SK-N-SH treated with all-trans-retinoic acid at 6 μM for 48 hours (cell line): ENCODE measurements at regions not wholly inside any gene's neighbourhood (a gene's known extent, or its start where the extent isn't known, plus 50 kb on each side); places are given as distances from the start of the nearest gene placed in this dataset.

Source experiments
- ATAC-seq: fragments of 200-7000 bp; cut with Tn5 transposase; 3 replicates; pipeline ENCODE4 v1.9.1; 2020; ENCODE audit warnings: mild to moderate bottlenecking, moderate library complexity
- ARNTL ChIP-seq: fragments of 450-650 bp; formaldehyde crosslinking; IDR thresholded peaks from 2 replicates; pipeline ENCODE4 v1.5.0; 2020; ENCODE audit warnings: low read depth, mild to moderate bottlenecking, moderate library complexity, borderline replicate concordance
- BACH2 ChIP-seq: fragments of 250-450 bp; sonication (Bioruptor Pico); IDR thresholded peaks from 2 replicates; pipeline ENCODE4 v1.9.0; 2021; ENCODE audit warnings: mild to moderate bottlenecking, borderline replicate concordance
- CSDC2 ChIP-seq: fragments of 250-450 bp; sonication (Bioruptor Pico); IDR thresholded peaks from 2 replicates; pipeline ENCODE4 v1.5.0; 2020; ENCODE audit warnings: mild to moderate bottlenecking, moderate library complexity
- ESRRG ChIP-seq: fragments of 250-450 bp; sonication (Bioruptor Pico); IDR thresholded peaks from 2 replicates; pipeline ENCODE4 v1.6.1; 2021; ENCODE audit warnings: mild to moderate bottlenecking
- GLIS3 ChIP-seq: fragments of 250-450 bp; sonication (Bioruptor Pico); IDR thresholded peaks from 2 replicates; pipeline ENCODE4 v1.5.0; 2020; ENCODE audit warnings: mild to moderate bottlenecking, moderate library complexity
- ISL1 ChIP-seq: fragments of 250-450 bp; sonication (Bioruptor Pico); IDR thresholded peaks from 2 replicates; pipeline ENCODE4 v2.1.2; 2022; ENCODE audit warnings: mild to moderate bottlenecking, moderate library complexity
- OSR1 ChIP-seq: fragments of 250-450 bp; sonication (Bioruptor Pico); IDR thresholded peaks from 2 replicates; pipeline ENCODE4 v1.8.0; 2022; ENCODE audit warnings: moderate library complexity, mild to moderate bottlenecking, inconsistent platforms
- PPARA ChIP-seq: fragments of 250-450 bp; sonication (Bioruptor Pico); IDR thresholded peaks from 2 replicates; pipeline ENCODE4 v1.5.0; 2020; ENCODE audit warnings: mild to moderate bottlenecking, borderline replicate concordance
- RARB ChIP-seq: fragments of 250-450 bp; sonication (Bioruptor Pico); IDR thresholded peaks from 2 replicates; pipeline ENCODE4 v1.8.0; 2021; ENCODE audit warnings: mild to moderate bottlenecking, moderate library complexity
- SNAI2 ChIP-seq: fragments of 250-450 bp; sonication (Bioruptor Pico); IDR thresholded peaks from 2 replicates; pipeline ENCODE4 v1.5.0; 2020; ENCODE audit warnings: mild to moderate bottlenecking, moderate library complexity
- TCF4 ChIP-seq: fragments of 250-450 bp; sonication (Bioruptor Pico); IDR thresholded peaks from 2 replicates; pipeline ENCODE4 v1.8.0; 2021; ENCODE audit warnings: mild to moderate bottlenecking, moderate library complexity, borderline replicate concordance
- TOX ChIP-seq: fragments of 250-450 bp; sonication (Bioruptor Pico); IDR thresholded peaks from 2 replicates; pipeline ENCODE4 v1.8.0; 2021; ENCODE audit warnings: mild to moderate bottlenecking, moderate library complexity, borderline replicate concordance
- ZC3H10 ChIP-seq: fragments of 250-450 bp; sonication (Bioruptor Pico); IDR thresholded peaks from 2 replicates; pipeline ENCODE4 v1.5.1; 2021; ENCODE audit warnings: mild to moderate bottlenecking, moderate library complexity
- ZFP3 ChIP-seq: fragments of 250-450 bp; sonication (Bioruptor Pico); IDR thresholded peaks from 2 replicates; pipeline ENCODE4 v1.5.0; 2020; ENCODE audit warnings: mild to moderate bottlenecking, moderate library complexity
- ZNF565 ChIP-seq: fragments of 450-650 bp; formaldehyde crosslinking; conservative IDR thresholded peaks from 2 replicates; pipeline ENCODE4 v1.5.0; 2020; ENCODE audit warnings: low read depth, mild to moderate bottlenecking, moderate library complexity
- ZNF8 ChIP-seq: fragments of 450-650 bp; formaldehyde crosslinking; IDR thresholded peaks from 2 replicates; pipeline ENCODE4 v1.5.0; 2020; ENCODE audit warnings: mild to moderate bottlenecking, moderate library complexity
- TF ChIP-seq, protein P1 (sequence below): fragments of 250-450 bp; sonication (Bioruptor Pico); IDR thresholded peaks from 2 replicates; pipeline ENCODE4 v1.8.0; 2021; ENCODE audit warnings: low read depth, mild to moderate bottlenecking, moderate library complexity, borderline replicate concordance
- TF ChIP-seq, protein P2 (sequence below): fragments of 250-450 bp; sonication (Bioruptor Pico); IDR thresholded peaks from 2 replicates; pipeline ENCODE4 v1.5.0; 2020; ENCODE audit warnings: mild to moderate bottlenecking, moderate library complexity
- TF ChIP-seq, protein P3 (sequence below): fragments of 250-450 bp; sonication (Bioruptor Pico); IDR thresholded peaks from 2 replicates; pipeline ENCODE4 v1.5.1; 2021; ENCODE audit warnings: mild to moderate bottlenecking, moderate library complexity
- TF ChIP-seq, protein P4 (sequence below): fragments of 250-450 bp; sonication (Bioruptor Pico); IDR thresholded peaks from 2 replicates; pipeline ENCODE4 v1.5.1; 2020; ENCODE audit warnings: low read depth, mild to moderate bottlenecking, moderate library complexity
- TF ChIP-seq, protein P5 (sequence below): fragments of 250-450 bp; sonication (Bioruptor Pico); IDR thresholded peaks from 2 replicates; pipeline ENCODE4 v1.8.0; 2020; ENCODE audit warnings: mild to moderate bottlenecking, moderate library complexity, borderline replicate concordance

DNA sequence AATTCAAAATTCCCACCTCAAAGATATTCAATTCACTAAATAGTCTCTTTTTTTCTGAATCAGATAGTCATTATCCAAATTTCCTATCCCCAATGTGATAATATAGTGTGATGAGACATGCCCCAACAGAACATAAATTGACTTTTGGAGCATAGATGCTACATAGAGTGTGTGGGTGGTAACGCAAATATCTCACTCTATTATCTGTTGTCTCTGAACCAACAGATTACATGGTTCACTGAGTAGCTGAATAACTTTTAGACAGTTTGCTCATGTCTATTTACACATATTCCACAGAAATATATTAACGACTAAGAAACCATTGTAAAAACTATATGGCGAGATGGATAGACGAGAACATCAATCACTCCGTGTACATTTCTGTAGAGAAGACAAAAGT lies 209.9 kb downstream of the BARHL2 start:
- TF ChIP-seq ZC3H10 = no peak
- TF ChIP-seq, protein P1, sequence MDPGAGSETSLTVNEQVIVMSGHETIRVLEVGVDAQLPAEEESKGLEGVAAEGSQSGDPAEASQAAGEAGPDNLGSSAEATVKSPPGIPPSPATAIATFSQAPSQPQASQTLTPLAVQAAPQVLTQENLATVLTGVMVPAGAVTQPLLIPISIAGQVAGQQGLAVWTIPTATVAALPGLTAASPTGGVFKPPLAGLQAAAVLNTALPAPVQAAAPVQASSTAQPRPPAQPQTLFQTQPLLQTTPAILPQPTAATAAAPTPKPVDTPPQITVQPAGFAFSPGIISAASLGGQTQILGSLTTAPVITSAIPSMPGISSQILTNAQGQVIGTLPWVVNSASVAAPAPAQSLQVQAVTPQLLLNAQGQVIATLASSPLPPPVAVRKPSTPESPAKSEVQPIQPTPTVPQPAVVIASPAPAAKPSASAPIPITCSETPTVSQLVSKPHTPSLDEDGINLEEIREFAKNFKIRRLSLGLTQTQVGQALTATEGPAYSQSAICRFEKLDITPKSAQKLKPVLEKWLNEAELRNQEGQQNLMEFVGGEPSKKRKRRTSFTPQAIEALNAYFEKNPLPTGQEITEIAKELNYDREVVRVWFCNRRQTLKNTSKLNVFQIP = no peak
- no peak for TF ChIP-seq ARNTL (CRISPR knock-in tag)
- TF ChIP-seq, protein P2, sequence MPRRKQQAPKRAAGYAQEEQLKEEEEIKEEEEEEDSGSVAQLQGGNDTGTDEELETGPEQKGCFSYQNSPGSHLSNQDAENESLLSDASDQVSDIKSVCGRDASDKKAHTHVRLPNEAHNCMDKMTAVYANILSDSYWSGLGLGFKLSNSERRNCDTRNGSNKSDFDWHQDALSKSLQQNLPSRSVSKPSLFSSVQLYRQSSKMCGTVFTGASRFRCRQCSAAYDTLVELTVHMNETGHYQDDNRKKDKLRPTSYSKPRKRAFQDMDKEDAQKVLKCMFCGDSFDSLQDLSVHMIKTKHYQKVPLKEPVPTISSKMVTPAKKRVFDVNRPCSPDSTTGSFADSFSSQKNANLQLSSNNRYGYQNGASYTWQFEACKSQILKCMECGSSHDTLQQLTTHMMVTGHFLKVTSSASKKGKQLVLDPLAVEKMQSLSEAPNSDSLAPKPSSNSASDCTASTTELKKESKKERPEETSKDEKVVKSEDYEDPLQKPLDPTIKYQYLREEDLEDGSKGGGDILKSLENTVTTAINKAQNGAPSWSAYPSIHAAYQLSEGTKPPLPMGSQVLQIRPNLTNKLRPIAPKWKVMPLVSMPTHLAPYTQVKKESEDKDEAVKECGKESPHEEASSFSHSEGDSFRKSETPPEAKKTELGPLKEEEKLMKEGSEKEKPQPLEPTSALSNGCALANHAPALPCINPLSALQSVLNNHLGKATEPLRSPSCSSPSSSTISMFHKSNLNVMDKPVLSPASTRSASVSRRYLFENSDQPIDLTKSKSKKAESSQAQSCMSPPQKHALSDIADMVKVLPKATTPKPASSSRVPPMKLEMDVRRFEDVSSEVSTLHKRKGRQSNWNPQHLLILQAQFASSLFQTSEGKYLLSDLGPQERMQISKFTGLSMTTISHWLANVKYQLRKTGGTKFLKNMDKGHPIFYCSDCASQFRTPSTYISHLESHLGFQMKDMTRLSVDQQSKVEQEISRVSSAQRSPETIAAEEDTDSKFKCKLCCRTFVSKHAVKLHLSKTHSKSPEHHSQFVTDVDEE (CRISPR knock-in tag) = no peak
- TF ChIP-seq BACH2 (CRISPR knock-in tag) = no peak
- TF ChIP-seq CSDC2 (CRISPR knock-in tag) = no peak
- no peak for TF ChIP-seq ISL1 (CRISPR knock-in tag)
- no peak for TF ChIP-seq ZNF565 (CRISPR knock-in tag)
- no peak for TF ChIP-seq GLIS3
- ATAC-seq = no peak

DNA sequence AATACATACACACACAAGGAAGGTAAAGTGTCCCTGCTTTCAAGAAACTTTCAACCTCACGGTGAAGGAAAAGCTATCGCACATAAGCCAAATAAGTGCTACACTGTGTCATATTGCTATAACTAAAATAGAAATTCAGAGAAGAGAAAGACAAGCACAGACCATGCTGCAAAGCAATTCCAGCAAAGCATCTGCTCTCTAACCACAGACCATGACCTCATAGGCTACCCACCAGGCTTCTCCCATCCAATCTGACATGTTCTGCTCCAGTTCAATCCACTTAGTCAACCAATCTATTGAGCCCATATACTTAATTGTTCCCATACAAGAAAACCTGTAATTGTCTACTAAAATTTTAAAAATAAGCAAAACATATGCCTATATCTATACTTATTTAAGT lies 211.3 kb downstream of the BARHL2 start:
- TF ChIP-seq, protein P1 = no peak
- TF ChIP-seq, protein P3, sequence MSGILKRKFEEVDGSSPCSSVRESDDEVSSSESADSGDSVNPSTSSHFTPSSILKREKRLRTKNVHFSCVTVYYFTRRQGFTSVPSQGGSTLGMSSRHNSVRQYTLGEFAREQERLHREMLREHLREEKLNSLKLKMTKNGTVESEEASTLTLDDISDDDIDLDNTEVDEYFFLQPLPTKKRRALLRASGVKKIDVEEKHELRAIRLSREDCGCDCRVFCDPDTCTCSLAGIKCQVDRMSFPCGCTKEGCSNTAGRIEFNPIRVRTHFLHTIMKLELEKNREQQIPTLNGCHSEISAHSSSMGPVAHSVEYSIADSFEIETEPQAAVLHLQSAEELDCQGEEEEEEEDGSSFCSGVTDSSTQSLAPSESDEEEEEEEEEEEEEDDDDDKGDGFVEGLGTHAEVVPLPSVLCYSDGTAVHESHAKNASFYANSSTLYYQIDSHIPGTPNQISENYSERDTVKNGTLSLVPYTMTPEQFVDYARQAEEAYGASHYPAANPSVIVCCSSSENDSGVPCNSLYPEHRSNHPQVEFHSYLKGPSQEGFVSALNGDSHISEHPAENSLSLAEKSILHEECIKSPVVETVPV (CRISPR knock-in tag) = no peak
- ATAC-seq = no peak

DNA sequence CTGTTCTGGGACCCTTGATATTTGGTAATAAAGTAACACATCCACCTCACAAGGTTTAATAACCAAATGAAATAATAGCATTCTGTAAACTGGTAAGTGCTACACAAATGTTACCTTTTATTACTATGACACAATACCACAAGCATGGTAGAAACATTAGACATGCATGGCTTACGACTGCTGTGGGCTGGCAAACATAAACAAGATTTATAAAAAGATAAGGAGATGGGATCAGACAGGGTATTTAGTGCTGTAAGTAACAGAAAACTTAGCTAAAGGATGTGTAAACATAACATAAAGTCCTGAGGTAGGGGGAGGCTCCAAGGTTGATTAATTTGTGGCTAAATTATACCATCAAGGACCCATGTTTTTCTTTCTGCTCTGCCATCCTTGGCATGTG lies 212.6 kb downstream of the BARHL2 start:
- TF ChIP-seq, protein P4, sequence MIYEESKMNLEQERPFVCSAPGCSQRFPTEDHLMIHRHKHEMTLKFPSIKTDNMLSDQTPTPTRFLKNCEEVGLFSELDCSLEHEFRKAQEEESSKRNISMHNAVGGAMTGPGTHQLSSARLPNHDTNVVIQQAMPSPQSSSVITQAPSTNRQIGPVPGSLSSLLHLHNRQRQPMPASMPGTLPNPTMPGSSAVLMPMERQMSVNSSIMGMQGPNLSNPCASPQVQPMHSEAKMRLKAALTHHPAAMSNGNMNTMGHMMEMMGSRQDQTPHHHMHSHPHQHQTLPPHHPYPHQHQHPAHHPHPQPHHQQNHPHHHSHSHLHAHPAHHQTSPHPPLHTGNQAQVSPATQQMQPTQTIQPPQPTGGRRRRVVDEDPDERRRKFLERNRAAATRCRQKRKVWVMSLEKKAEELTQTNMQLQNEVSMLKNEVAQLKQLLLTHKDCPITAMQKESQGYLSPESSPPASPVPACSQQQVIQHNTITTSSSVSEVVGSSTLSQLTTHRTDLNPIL (CRISPR knock-in tag) = no peak
- TF ChIP-seq ZNF8 (CRISPR knock-in tag) = no peak
- no peak for TF ChIP-seq RARB (CRISPR knock-in tag)
- no peak for TF ChIP-seq ESRRG
- ATAC-seq = no peak

DNA sequence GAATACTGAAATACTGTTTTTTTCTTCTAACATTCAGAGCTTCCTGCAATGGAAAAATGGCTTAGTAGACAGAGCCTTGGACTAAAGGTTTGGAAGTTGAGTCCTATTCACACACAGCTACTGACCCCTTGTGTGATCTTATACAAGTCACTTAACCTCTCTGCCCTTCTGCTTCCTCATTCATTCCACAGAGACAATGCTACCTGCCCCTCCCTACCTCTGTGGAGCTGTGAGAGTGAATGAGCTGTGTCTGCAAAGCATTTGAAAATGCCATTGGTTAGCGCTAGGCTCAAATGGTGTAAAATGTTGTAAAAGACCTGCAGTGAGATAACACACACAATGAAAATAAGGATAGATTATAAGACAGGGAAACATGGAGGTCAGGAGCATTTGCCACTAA lies 214.4 kb downstream of the BARHL2 start:
- no peak for ATAC-seq
- TF ChIP-seq SNAI2 (no peak), TOX (CRISPR knock-in tag) (no peak), ZNF565 (CRISPR knock-in tag) (no peak), ARNTL (CRISPR knock-in tag) (no peak), ZC3H10 (no peak), GLIS3 (no peak), CSDC2 (CRISPR knock-in tag) (no peak), PPARA (CRISPR knock-in tag) (no peak), TCF4 (CRISPR knock-in tag) (no peak), ZFP3 (CRISPR knock-in tag) (no peak), OSR1 (CRISPR knock-in tag) (no peak), ISL1 (CRISPR knock-in tag) (no peak)
- TF ChIP-seq, protein P5, sequence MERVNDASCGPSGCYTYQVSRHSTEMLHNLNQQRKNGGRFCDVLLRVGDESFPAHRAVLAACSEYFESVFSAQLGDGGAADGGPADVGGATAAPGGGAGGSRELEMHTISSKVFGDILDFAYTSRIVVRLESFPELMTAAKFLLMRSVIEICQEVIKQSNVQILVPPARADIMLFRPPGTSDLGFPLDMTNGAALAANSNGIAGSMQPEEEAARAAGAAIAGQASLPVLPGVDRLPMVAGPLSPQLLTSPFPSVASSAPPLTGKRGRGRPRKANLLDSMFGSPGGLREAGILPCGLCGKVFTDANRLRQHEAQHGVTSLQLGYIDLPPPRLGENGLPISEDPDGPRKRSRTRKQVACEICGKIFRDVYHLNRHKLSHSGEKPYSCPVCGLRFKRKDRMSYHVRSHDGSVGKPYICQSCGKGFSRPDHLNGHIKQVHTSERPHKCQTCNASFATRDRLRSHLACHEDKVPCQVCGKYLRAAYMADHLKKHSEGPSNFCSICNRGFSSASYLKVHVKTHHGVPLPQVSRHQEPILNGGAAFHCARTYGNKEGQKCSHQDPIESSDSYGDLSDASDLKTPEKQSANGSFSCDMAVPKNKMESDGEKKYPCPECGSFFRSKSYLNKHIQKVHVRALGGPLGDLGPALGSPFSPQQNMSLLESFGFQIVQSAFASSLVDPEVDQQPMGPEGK (CRISPR knock-in tag) = no peak
- TF ChIP-seq, protein P3 (CRISPR knock-in tag) = no peak
- TF ChIP-seq, protein P4 (CRISPR knock-in tag) = no peak
